ENCODE measurements at regions not wholly inside any gene's neighbourhood (a gene's known extent, or its start where the extent isn't known, plus 50 kb on each side); places are given as distances from the start of the nearest gene placed in this dataset.

DNA sequence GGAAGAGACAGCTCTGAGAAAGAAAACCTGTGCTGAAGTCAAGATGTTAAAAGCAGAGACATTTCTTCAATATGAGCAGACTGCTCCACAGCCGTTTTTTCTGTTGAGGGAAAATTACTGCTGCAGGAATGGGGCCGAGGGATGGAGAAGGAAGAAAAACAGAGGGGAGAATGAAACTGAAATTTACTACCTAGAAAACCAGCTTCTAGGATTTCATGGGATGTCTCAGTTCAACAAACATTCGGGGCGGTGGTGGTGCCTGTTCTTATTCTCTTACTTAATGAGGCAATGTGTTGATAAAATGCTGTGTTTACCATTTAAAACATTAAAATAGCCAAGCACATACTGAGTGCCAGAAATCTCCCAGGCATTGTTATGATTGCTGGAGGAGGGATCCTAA, 557.1 kb upstream of the MEX3C start:
- TF ChIP-seq, protein P1, sequence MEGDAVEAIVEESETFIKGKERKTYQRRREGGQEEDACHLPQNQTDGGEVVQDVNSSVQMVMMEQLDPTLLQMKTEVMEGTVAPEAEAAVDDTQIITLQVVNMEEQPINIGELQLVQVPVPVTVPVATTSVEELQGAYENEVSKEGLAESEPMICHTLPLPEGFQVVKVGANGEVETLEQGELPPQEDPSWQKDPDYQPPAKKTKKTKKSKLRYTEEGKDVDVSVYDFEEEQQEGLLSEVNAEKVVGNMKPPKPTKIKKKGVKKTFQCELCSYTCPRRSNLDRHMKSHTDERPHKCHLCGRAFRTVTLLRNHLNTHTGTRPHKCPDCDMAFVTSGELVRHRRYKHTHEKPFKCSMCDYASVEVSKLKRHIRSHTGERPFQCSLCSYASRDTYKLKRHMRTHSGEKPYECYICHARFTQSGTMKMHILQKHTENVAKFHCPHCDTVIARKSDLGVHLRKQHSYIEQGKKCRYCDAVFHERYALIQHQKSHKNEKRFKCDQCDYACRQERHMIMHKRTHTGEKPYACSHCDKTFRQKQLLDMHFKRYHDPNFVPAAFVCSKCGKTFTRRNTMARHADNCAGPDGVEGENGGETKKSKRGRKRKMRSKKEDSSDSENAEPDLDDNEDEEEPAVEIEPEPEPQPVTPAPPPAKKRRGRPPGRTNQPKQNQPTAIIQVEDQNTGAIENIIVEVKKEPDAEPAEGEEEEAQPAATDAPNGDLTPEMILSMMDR (IDR thresholded peaks at IDR 0.05; ENCODE audit: low read depth, low read length) = no peak
- no peak for TF ChIP-seq EZH2phosphoT487 (IDR thresholded peaks at IDR 0.05; ENCODE audit: low read depth)
